DMS114 treated with DMSO at 0.1 percent for 48 hours (cell line): ENCODE measurements at regions not wholly inside any gene's neighbourhood (a gene's known extent, or its start where the extent isn't known, plus 50 kb on each side); places are given as distances from the start of the nearest gene placed in this dataset.
A peak's percentile ranks its signal among the peaks of the same experiment; 100 is the strongest.
"Not testable (repeated sequence)": the region's sequence is repeated elsewhere in the genome, so short reads cannot be mapped to it uniquely, and the experiment has no call there.

Source experiments
- DNase-seq: peaks from one replicate; lab custom pipeline; 2025; ENCODE audit not compliant: unreplicated experiment; lab: John Stamatoyannopoulos, UW

DNA sequence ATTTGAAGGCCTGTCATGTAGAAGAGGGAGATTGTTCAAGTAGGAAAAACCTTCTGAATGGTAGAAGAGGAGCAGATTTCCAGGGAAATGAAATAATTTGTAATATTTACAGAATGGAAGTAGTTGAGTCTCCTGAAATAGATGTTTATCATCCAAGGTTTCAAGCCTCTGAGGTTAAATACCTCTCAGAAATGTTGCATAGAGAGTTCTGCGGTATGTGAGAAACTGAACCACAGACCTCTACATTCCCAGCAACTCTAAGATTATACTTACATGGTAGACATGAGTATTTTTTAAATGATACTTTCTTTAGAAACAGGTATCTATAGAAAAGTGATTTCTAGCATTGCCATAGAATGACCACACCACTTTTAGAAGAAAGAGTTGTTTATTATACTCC, 379.8 kb upstream of the FANCL start:
- DNase-seq = no peak

DNA sequence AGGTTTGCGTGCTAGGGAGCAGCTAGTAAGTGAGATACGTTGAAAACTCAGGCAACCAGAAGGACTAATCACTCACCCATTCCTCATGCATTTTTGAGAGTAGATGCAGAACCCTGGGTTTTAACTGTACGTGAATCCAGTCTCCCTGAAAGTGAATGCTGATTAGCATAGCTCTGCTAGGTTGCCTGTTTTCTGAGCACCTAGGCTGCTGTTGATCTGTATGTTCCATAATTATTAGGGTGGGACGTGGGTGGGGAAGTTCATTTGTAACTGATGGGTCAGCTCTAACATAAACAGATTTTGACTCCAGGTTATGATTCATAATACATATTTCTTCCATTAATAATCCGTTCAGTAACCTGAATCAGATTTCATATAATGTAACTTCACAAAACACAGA, 379.0 kb upstream of the FANCL start:
- no peak for DNase-seq

DNA sequence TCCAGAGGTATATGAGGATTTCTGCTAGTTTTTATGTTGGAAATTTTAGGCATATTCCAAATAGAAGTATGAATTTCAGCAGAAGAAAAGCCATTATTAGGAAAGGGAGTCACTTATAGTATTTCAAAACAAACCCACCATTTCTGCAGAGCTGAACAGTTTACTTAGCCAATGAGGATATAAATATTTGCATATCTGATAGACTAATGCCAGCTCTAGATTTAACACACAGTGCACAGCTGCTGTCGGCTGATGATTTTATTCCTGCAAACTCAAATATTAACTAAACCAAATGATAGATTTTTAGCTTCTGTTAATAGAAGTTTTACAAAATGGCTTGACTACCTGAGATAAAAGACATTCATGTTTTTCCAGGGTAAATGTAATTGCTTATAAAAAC, 375.8 kb upstream of the FANCL start:
- DNase-seq = no peak

DNA sequence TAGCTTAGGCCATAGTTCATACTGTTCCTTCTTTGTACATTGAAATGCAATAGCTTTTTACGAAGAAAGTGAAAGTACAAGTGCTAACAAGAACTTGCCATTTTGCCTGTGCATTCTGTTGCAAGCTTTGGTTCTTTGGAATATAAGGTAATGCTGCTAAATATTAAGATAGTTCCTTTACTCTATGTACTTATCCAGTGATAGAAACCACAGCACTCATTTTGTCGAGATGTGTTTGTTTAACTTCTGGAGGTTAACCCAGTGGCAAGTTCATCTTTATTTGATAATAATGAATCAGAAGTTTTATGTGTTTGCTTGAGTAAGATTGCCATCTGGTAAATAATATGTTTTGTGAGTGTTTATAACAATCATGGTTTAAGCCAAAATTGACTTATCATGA, 373.1 kb upstream of the FANCL start:
- DNase-seq = no peak

DNA sequence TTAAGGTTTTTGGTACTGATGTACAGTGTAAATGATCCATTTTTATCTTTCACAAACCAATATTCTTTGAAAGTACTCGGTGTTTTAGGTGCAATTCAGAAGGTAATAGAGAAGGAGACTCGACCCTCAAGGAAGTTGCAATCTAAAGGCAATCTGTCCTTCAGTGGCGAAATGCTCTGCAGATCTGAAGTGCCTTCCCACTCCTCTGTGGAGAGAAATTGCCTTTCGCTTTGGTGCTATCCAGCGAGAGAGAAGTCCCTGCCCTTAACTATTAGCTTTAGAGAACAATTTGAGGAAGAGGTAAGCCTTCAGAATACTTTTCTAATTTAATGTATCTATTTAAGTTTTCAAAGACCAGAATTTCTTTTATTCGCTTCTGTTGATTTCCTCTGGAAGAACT, 371.8 kb upstream of the FANCL start:
- no peak for DNase-seq

DNA sequence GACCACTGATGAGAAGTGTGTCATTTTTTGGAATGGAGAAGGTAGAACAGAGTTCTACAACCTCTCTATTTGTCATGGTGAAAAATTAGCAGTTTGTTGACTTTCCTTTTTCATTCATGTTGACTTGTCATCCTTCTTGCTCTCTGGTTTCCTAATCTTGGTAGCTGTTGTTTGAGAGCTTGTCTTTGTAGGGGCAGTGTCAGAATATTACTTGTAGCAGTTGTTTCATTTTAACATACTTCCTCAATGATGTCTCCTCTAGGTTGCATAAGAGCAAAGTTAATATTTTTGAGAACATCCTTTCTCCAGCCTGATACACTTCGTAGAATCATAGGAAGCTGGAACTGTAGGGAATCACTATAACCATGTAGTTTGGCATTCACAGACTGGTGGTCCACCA, 368.2 kb upstream of the FANCL start:
- no peak for DNase-seq

DNA sequence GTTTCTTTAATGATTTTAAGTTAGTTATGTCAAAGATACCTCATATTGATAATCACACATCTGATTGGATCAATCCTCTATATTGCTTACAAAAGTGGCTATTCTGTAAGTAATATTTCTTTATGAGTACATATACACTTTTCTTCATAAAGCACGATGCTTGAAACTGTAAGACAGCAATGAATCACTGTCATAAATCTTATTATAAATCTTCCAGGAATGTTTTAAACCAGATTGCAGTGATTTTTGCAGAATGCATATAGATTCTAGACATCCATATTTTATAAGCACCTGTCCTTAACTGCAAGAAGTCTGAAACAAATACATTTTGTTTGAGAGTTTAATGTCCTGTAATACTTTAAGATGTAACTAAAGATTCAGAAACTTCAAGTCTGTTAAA, 367.0 kb upstream of the FANCL start:
- DNase-seq = no peak

DNA sequence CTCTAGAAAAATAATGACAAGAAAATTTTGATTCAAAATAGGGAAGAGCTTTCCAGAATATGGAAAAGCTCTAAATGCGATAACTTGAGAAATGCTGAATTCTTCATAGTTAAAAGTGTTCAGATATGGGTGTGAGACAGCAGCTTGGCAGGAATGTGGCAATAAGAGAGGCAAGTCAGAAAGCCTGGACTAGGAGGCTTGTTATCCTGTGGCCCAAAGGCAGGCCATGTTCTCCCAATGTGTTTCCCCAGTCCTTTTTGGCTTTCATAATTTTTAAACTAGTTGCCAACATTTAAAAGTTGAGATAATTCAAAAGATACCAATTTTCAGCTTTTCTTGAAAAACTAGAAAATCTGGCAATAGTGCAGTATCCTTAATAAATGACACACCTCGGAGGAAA, 366.3 kb upstream of the FANCL start:
- DNase-seq = no peak

DNA sequence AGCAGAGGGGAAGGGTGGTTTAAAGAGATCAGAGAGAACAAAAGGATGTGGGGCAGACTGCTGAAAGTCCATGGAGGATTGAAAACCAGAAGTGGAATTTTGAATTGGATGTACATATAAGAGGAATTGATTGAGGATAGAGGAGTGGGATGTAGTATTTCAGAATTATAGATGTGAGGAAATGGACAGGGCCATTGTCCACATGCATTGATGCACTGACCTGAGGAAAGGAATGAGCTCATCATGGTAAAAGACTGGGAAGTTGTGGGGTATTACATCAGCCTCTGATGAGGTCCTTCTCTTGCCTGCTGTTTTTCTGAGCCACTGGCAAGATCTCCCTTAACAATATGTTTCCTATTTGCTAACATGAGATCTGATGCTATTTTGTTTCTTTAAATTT, 365.7 kb upstream of the FANCL start:
- DNase-seq = no peak

DNA sequence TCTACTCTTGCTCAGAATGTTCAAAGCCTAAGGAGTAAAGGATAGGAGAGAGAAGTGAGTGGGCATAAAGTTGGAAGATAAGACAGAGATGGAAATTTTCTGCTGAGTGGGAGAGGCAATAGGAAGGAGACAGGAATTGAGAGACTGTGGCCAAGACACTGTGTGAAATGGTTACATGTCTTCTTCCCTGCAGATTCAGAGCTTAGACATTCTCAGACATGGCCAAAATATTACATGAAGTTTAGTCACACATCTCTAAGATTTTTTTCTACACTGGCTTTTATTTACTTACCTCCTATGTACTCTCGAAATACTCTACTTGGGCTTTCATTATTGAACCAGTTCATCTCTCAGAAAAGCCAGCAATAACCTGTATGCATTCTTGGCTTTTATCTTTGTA, 363.0 kb upstream of the FANCL start:
- no peak for DNase-seq

DNA sequence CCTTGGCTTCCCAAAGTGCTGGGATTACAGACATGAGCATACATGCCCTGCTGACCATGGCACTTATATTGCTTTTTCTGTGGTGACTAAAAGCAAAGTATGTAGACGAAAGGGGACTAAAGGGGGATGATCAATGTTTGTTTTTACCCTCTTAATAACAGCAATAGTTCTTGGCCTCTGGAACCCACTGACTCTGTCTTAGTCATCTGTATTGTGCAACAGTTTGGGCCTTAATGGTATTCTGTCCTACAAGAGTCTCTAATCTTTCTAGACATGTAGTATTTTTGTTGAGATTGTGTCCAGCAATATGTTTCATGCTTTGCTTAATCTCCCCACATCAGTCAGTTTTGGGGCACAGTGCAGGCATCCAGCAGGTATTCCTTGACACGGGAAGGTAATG, 359.9 kb upstream of the FANCL start:
- DNase-seq = no peak

DNA sequence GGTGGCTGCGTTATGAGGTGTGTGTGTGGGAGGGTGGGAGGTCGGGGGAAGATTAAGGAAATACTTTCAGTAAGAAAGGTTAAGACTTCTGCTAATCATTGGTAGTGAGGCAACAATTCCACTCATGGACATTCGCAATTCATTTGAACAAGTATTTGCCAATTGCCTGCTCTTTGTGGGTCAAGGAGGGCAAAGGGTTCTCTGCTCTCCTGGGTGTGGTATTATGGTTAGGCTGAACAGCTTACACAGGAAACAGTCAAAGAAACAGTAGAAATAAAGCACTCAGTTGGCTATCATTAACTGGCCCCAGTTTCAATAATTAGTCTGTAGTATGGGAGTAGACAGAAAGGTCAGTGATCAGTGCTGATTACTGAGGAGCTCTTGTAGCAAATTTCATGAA, 357.0 kb upstream of the FANCL start:
- no peak for DNase-seq

DNA sequence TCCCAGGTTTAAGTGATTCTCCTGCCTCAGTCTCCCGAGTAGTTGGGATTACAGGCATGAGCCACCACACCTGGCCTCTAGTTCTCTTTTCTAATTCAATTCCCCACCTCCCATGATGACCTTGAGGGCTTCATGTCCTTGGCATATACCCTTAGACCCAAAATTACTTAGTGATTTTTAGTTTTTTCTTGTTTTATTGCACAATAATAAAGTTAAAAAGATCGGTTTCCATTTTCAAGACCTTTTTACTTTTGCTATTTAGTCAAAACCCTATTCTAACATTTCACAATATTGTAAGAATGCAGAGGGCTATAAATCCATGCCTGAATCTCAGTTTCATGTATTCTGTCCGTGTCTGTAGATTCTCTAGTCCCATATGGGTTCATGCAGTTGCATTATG, 354.6 kb upstream of the FANCL start:
- DNase-seq = no peak

DNA sequence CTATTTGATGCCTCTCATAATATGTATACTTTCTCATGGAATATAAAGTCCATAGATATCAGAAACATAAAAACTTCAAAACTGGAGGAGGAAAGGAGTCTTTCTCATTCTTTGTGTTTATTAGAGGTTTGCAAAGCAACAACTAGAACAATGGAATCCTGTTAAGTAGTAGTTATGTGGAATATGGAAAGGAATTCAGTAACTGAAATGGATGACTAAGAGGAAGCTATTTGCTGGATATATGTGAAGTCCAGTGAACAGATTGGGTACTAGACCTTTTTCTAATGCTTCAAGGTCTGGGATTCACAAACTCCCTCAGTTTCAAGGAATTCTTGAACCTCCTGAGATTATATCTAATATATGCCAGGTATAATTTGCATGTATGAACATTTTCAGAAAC, 353.6 kb upstream of the FANCL start:
- no peak for DNase-seq

DNA sequence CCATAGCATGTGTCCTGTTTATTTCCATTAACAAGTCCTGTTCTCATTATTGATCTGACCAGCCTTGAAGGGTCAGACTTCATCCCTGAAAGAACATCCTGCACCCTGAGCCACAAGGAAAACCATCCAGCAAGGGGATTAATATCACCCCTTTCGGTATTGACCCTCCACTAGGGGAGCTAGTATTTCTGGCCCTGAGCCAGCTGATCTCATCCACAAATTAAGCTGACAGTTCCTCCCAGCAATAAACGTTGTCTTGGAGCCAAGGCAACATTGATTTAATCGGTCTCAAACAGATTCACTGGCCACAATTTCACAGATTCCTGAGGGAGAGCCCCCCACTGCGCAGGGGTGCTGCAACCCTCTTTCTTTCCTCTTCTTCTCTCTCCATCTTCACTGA, 353.1 kb upstream of the FANCL start:
- no peak for DNase-seq

DNA sequence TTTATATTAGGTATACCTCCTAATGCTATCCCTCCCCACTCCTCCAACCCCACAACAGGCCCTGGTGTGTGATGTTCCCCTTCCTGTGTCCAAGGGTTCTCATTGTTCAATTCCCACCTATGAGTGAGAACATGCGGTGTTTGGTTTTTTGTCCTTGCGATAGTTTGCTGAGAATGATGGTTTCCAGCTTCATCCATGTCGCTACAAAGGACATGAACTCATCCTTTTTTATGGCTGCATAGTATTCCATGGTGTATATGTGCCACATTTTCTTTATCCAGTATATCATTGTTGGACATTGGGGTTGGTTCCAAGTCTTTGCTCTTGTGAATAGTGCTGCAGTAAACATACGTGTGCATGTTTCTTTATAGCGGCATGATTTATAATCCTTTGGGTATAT, 345.1 kb upstream of the FANCL start:
- not testable (repeated sequence) for DNase-seq

DNA sequence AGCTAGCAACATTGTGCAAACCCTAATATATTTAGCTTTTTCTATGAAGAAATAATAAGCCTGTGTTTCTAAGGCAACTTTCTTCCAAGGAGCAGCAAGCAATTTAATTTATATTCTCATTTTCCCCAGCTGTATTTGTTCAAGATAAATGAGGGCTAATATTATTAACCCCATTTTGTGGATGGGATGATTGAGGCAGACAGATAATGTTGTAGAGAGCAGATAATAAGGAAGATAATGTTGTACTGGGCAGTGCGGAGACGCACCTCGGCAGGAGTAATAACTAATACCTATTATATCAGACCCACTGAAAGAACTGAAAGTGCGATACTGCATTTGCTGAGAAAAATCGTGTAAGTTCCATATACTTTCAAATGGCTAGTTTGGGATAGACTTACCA, 344.1 kb upstream of the FANCL start:
- DNase-seq = no peak

DNA sequence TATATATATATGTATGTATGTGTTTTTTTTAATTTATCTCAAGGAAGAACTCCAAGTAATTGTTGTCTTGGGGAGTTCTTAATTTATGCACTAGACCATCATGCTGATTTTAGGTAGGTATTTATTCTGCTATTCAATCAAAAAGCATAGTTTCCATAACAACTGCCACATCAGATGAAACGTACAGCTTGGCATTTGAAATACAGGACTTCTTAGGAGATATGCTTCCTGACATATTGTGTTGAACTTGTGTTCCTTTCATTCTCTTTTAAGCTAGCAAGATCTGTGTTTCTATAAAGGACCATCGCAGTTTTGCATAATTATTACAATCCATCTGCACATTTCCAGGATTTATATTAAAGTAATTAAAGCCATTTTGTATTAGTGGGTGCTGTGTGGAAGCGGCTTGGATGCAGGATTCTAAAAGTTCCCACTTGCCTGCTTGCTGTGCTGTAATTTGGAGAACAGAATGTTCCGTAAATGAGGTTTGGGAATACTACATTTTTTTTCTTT, 343.5 kb upstream of the FANCL start:
- no peak for DNase-seq

DNA sequence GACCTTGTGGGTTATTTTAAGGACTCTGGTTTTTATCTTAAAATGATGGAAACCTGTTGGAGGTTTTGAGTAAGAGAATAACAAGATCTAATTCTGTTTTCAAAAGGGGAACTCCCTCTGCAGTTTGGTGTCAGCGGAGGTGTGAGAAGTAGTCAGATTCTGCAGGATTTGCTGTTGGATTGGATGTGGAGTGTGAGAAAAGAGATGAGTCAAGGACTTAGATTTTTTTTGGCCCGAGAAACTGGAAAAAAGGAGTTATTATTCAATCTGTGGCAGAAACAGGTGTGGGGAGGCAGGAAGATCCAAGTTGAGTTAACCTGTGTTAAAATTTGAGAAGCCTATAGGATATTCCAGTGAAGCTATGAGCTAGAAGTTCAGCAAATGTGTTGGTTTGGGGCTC, 337.2 kb upstream of the FANCL start:
- no peak for DNase-seq

DNA sequence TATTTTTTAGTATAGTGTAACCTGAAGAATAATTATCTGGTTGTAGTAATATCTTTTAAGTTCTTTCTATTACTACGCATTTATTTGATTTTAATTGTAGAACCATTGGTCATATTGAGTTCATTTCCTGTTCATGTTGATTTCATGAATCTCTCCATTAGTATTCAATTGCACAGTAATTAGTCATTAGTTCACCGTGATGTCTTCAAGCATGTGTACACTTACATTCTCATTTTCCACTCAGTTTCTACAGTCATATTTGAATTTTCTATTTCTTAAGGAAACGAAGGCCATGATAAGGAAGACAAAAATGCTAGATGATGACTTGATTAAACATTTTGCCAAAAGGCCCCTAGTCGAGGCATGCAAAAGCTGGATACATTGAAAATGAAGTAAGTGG, 333.7 kb upstream of the FANCL start:
- no peak for DNase-seq

DNA sequence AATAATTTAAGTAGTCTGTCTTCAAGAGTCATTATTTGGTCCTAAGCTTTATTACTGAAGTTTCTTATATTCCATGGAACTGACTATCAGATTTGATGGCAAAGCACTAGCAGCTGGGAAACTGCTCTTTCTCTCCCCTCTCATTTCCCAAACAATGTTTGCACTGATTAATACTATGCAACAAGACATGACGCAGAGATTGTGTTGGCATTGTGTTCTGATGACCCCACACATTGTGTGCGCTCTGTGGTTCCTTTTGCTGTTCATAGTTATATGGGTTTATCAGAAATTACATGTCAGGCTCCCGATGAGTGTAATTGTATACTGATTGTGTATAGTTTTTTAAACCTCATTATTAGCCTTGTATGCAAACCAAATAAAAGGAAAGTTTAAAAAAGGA, 331.6 kb upstream of the FANCL start:
- no peak for DNase-seq

DNA sequence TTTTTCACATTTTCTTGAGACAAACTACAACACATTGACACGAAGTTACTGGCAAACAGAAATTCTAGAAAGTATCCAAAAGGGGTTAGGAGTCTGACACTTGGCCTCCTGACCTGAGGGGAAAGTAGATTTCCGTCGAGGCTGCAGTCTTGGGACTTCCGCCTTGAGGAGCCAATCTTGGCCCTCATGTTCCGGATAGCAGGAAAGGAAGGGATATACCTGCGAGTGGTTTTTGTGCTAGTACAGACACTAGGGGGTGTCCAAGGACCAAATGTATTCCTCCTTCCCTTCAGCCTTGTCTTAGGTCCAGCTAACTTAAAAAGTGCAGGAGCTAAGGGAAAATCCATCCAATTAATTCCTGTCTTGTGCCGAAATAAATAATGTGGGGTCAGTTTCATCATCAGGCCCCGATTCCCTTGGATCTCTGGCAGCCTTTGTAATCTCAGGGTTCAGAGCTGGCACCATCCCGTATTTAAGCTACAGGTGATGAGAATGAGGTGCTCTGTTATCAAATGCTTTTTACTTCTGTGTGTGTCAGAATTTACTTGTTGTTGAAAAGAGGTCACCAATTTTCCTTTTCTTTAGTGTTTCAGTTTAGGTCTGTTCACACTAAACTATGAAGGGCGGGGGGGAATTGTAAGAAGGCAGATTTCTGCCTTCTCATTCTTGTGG, 330.2 kb upstream of the FANCL start:
- DNase-seq = peak; percentile 68

DNA sequence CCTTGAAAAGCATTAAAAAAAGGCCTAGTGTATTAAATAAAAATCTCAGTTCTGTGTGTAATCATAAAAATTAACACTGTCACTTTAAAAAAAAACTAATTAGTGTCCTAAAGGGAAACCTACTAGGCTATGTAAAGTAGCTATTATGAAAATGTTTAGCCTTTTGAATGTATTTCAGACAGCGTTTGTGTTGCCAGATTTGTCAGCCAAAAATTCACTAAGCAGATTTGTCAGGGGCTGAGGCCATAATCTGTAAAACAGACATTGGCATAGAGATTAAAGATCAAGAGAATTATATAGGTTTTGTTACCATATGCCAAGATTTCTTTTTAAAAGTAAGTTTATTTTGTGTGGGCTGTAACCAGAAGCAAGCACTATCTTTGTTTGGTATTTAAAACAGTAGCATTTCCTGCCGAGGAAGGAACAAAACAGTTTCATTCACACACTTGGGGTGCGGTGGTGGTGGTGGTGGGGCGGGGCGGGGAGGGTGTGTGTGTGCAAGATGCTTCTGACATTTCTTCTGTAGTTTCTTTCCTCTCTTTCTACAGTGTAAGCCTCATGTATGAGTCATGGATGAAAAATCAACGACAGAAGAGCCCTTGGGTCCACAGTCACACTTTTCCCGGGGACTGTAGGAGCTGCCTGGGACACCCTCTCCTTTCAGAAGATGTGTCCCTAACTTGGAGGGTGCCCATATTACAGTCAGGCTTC, 328.5 kb upstream of the FANCL start:
- no peak for DNase-seq
